Keratinocyte (primary cell): ENCODE measurements at regions not wholly inside any gene's neighbourhood (a gene's known extent, or its start where the extent isn't known, plus 50 kb on each side); places are given as distances from the start of the nearest gene placed in this dataset.

Experiments used
- DNase-seq: peaks from one replicate; pipeline ENCODE4 v3.0.0-alpha.2; 2011; ENCODE audit warnings: low read depth, missing footprints, low spot score
- FAIRE-seq: peaks from 2 replicates; lab custom pipeline; 2011; peaks lifted over from hg19 to GRCh38; lab: Jason Lieb, UNC
- H2AFZ ChIP-seq: 2 replicates; pipeline ENCODE4 v1.6.0; 2012; ENCODE audit warnings: low read length, control low read depth, inconsistent platforms; ENCODE audit not compliant: control insufficient read depth
- H3K27ac ChIP-seq: 2 replicates; pipeline ENCODE4 v1.5.1; 2011; ENCODE audit warnings: low read length; ENCODE audit not compliant: control insufficient read depth, insufficient read depth
- H3K27me3 ChIP-seq: 3 replicates; pipeline ENCODE4 v1.6.0; 2011; ENCODE audit warnings: low read length; ENCODE audit not compliant: control insufficient read depth, insufficient read depth; ENCODE audit errors: extremely low read depth
- H3K36me3 ChIP-seq, 2 experiments: 2 replicates in 1 of 2; 3 replicates in 1 of 2; pipeline ENCODE4 v1.5.1; 2011; ENCODE audit warnings: low read length in 2 of 2, mild to moderate bottlenecking in 1 of 2; ENCODE audit not compliant: control insufficient read depth in 2 of 2, insufficient read depth in 2 of 2; ENCODE audit errors: extremely low read depth in 1 of 2
- H3K4me1 ChIP-seq: 3 replicates; pipeline ENCODE4 v1.5.1; 2011; ENCODE audit warnings: low read length; ENCODE audit not compliant: control insufficient read depth, insufficient read depth; ENCODE audit errors: extremely low read depth
- H3K4me2 ChIP-seq: 3 replicates; pipeline ENCODE4 v1.6.0; 2011; ENCODE audit warnings: low read depth, low read length; ENCODE audit not compliant: control insufficient read depth, insufficient read depth; ENCODE audit errors: extremely low read depth
- H3K4me3 ChIP-seq, 3 experiments: fragments of 200-600 bp in 1 of 3; sonication (generic) in 1 of 3; 2 replicates in 2 of 3; 3 replicates in 1 of 3; pipeline ENCODE4 v1.5.1; 2011 to 2016; ENCODE audit warnings: low read length in 3 of 3, mild to moderate bottlenecking in 3 of 3, control low read depth in 2 of 3, inconsistent platforms in 1 of 3, low read depth in 1 of 3, mixed read lengths in 1 of 3, mixed run types in 1 of 3, moderate library complexity in 1 of 3; ENCODE audit not compliant: control insufficient read depth in 2 of 3, insufficient read depth in 2 of 3; ENCODE audit errors: extremely low read depth in 1 of 3
- H3K79me2 ChIP-seq: 2 replicates; pipeline ENCODE4 v1.6.0; 2012; ENCODE audit warnings: low read length; ENCODE audit not compliant: control insufficient read depth, insufficient read depth
- H3K9ac ChIP-seq: 3 replicates; pipeline ENCODE4 v1.6.0; 2011; ENCODE audit warnings: low read length; ENCODE audit not compliant: control insufficient read depth, insufficient read depth; ENCODE audit errors: extremely low read depth
- H3K9me1 ChIP-seq: 3 replicates; pipeline ENCODE4 v1.6.0; 2011; ENCODE audit warnings: low read length; ENCODE audit not compliant: control insufficient read depth, insufficient read depth; ENCODE audit errors: extremely low read depth
- H3K9me3 ChIP-seq: 2 replicates; pipeline ENCODE4 v1.5.1; 2012; ENCODE audit warnings: low read depth, low read length; ENCODE audit not compliant: control insufficient read depth
- H4K20me1 ChIP-seq: 3 replicates; pipeline ENCODE4 v1.6.0; 2011; ENCODE audit warnings: low read length; ENCODE audit not compliant: control insufficient read depth, insufficient read depth; ENCODE audit errors: extremely low read depth
- CTCF ChIP-seq, 3 experiments: IDR thresholded peaks in 1 of 3; conservative IDR thresholded peaks in 1 of 3; optimal IDR thresholded peaks in 1 of 3; 2 replicates in 2 of 3; 3 replicates in 1 of 3; pipeline versions ENCODE3 to v1.5.1; 2011; ENCODE audit warnings: low read length in 3 of 3, mild to moderate bottlenecking in 3 of 3, moderate library complexity in 2 of 3, control low read depth in 1 of 3, inconsistent platforms in 1 of 3; ENCODE audit not compliant: insufficient read depth in 2 of 3; ENCODE audit errors: extremely low read depth in 1 of 3
- EZH2 ChIP-seq: IDR thresholded peaks from one replicate; pipeline ENCODE4 v1.6.1; 2012; ENCODE audit warnings: inconsistent platforms, mild to moderate bottlenecking, low read length, moderate library complexity
- dilution Hi-C: fragments of 300-500 bp; cut with MboI; formaldehyde crosslinking; loops from one replicate; pipeline ENCODE4 v1.7.0; 2020; ENCODE audit warnings: low sequenced_read_pairs; ENCODE audit not compliant: extremely low pct_ligation_motif_present

GRCh38 chr7:25966469-25966868 is 185.5 kb upstream of the NFE2L3 start:
- Histone ChIP-seq H4K20me1 (no peaks in the 10 kb centered on the region), H3K9ac (no peak overlapping the region), H3K79me2 (no peaks in the 10 kb centered on the region), H3K4me1 (peaks cover 8% of the 10 kb centered on the region), H3K27ac (no peak overlapping the region), H3K9me1 (no peaks in the 10 kb centered on the region), H2AFZ (no peak overlapping the region), H3K4me3 (no peak overlapping the region), H3K9me3 (no peaks in the 10 kb centered on the region), H3K4me2 (no peak overlapping the region), H3K36me3 (no peaks in the 10 kb centered on the region), H3K27me3 (peaks cover 7% of the 10 kb centered on the region)
- FAIRE-seq (no peak), DNase-seq (no peak)
- TF ChIP-seq EZH2 = no peak
- no peak for TF ChIP-seq CTCF (optimal IDR thresholded peaks at IDR 0.05 in 1 of 3, IDR thresholded peaks at IDR 0.05 in 1 of 3, conservative IDR thresholded peaks at IDR 0.05 in 1 of 3; ENCODE audit: extremely low read depth in 1 of 3, insufficient read depth in 2 of 3, low read length in 3 of 3)
- dilution Hi-C loops = no loop called here

GRCh38 chr7:25967278-25968204 is 184.5 kb upstream of the NFE2L3 start:
- Histone ChIP-seq H3K27me3 (peaks cover 7% of the 10 kb centered on the region), H3K4me1 (peaks cover 8% of the 10 kb centered on the region), H3K9ac (no peak overlapping the region), H3K4me3 (no peak overlapping the region), H2AFZ (no peak overlapping the region), H3K36me3 (no peaks in the 10 kb centered on the region), H3K4me2 (no peak overlapping the region), H3K79me2 (no peaks in the 10 kb centered on the region), H3K27ac (no peak overlapping the region), H3K9me3 (no peaks in the 10 kb centered on the region), H4K20me1 (no peaks in the 10 kb centered on the region), H3K9me1 (no peaks in the 10 kb centered on the region)
- dilution Hi-C loops = no loop called here
- FAIRE-seq (no peak), DNase-seq (no peak)
- TF ChIP-seq CTCF (optimal IDR thresholded peaks at IDR 0.05 in 1 of 3, IDR thresholded peaks at IDR 0.05 in 1 of 3, conservative IDR thresholded peaks at IDR 0.05 in 1 of 3; ENCODE audit: extremely low read depth in 1 of 3, insufficient read depth in 2 of 3, low read length in 3 of 3) (no peak), EZH2 (no peak)
